GM12878 (cell line): ENCODE measurements at regions not wholly inside any gene's neighbourhood (a gene's known extent, or its start where the extent isn't known, plus 50 kb on each side); places are given as distances from the start of the nearest gene placed in this dataset.

Experiments
- ATF7 ChIP-seq: fragments of 450-650 bp; IDR thresholded peaks from 2 replicates; pipeline ENCODE4 v1.6.1; 2016; ENCODE audit warnings: low read depth, mild to moderate bottlenecking
- BMI1 ChIP-seq: fragments of 450-650 bp; IDR thresholded peaks from 2 replicates; pipeline ENCODE4 v1.6.1; 2016; ENCODE audit warnings: mild to moderate bottlenecking, moderate library complexity, borderline replicate concordance
- CBFB ChIP-seq: IDR thresholded peaks from 2 replicates; pipeline ENCODE4 v1.6.1; 2016; ENCODE audit warnings: antibody characterized with exemption, low read depth
- CEBPB ChIP-seq, 2 experiments: fragments of 150-350 bp in 1 of 2; IDR thresholded peaks; 2 replicates each; pipeline ENCODE4 v1.6.1; 2012 to 2014; ENCODE audit warnings: low read depth in 2 of 2, low read length in 2 of 2, borderline replicate concordance in 1 of 2, inconsistent platforms in 1 of 2
- E2F8 ChIP-seq: fragments of 450-650 bp; IDR thresholded peaks from 2 replicates; pipeline ENCODE4 v1.6.1; 2018; ENCODE audit warnings: mild to moderate bottlenecking, low read depth, moderate library complexity; ENCODE audit not compliant: partially characterized antibody
- EED ChIP-seq: sonication (generic); IDR thresholded peaks from 2 replicates; pipeline ENCODE4 v1.6.1; 2016; ENCODE audit warnings: antibody characterized with exemption, low read depth
- HCFC1 ChIP-seq: fragments of 150-350 bp; IDR thresholded peaks from 2 replicates; pipeline ENCODE4 v1.6.1; 2014; ENCODE audit warnings: low read length
- IKZF1 ChIP-seq: fragments of 450-650 bp; conservative IDR thresholded peaks from 2 replicates; pipeline ENCODE4 v1.6.1; 2017; ENCODE audit warnings: antibody characterized with exemption, mild to moderate bottlenecking
- IRF3 ChIP-seq: fragments of 450-650 bp; IDR thresholded peaks from 2 replicates; pipeline ENCODE4 v1.6.1; 2014; ENCODE audit warnings: mild to moderate bottlenecking
- NBN ChIP-seq: fragments of 450-650 bp; IDR thresholded peaks from 2 replicates; pipeline ENCODE4 v1.6.1; 2016
- NFIC ChIP-seq: IDR thresholded peaks from 2 replicates; pipeline ENCODE4 v1.6.1; 2012; ENCODE audit warnings: low read depth, mild to moderate bottlenecking, inconsistent platforms, low read length, moderate library complexity
- NFXL1 ChIP-seq: fragments of 450-650 bp; IDR thresholded peaks from 2 replicates; pipeline ENCODE4 v1.6.1; 2017; ENCODE audit warnings: antibody characterized with exemption, mild to moderate bottlenecking, borderline replicate concordance
- NR2C2 ChIP-seq: IDR thresholded peaks from 2 replicates; pipeline ENCODE4 v1.6.1; 2011; ENCODE audit warnings: borderline replicate concordance, low read depth; ENCODE audit not compliant: control insufficient read depth, insufficient read length
- NR2F1 ChIP-seq: fragments of 450-650 bp; conservative IDR thresholded peaks from 2 replicates; pipeline ENCODE4 v1.6.1; 2017; ENCODE audit warnings: mild to moderate bottlenecking
- NRF1 ChIP-seq: conservative IDR thresholded peaks from 2 replicates; pipeline ENCODE4 v1.6.1; 2011; ENCODE audit warnings: mild to moderate bottlenecking, low read depth, low read length, improper control_type of control experiment
- PAX5 ChIP-seq: IDR thresholded peaks from 2 replicates; pipeline ENCODE4 v1.6.1; 2011; ENCODE audit warnings: low read depth, low read length, borderline replicate concordance
- POLR2AphosphoS5 ChIP-seq: IDR thresholded peaks from 2 replicates; pipeline ENCODE4 v1.6.1; 2011; ENCODE audit warnings: mild to moderate bottlenecking, low read length, inconsistent platforms
- RBBP5 ChIP-seq: fragments of 200-600 bp; sonication (generic); conservative IDR thresholded peaks from 2 replicates; pipeline ENCODE4 v1.6.1; 2016
- SPI1 ChIP-seq: IDR thresholded peaks from 2 replicates; pipeline ENCODE4 v1.6.1; 2011; ENCODE audit warnings: low read depth, mild to moderate bottlenecking, low read length, moderate library complexity, borderline replicate concordance; ENCODE audit not compliant: insufficient read depth
- TARDBP ChIP-seq: IDR thresholded peaks from 2 replicates; pipeline ENCODE4 v1.6.1; 2016; ENCODE audit warnings: borderline replicate concordance
- ZBTB11 ChIP-seq: fragments of 450-650 bp; formaldehyde crosslinking; IDR thresholded peaks from 2 replicates; pipeline ENCODE4 v1.5.0; 2022; ENCODE audit warnings: mild to moderate bottlenecking, missing genetic modification characterization
- ZNF687 ChIP-seq: fragments of 450-650 bp; IDR thresholded peaks from 2 replicates; pipeline ENCODE4 v1.6.1; 2017; ENCODE audit warnings: mild to moderate bottlenecking, moderate library complexity
- ZSCAN29 ChIP-seq: fragments of 450-650 bp; IDR thresholded peaks from 2 replicates; pipeline ENCODE4 v1.6.1; 2017; ENCODE audit warnings: mild to moderate bottlenecking, moderate library complexity

- TF ChIP-seq NR2C2 (no peak), HCFC1 (no peak), TARDBP (no peak), POLR2AphosphoS5 (no peak), NR2F1 (no peak), EED (no peak), ZNF687 (peak; percentile 57), NRF1 (no peak), RBBP5 (no peak), IRF3 (no peak), PAX5 (no peak), ZBTB11 (CRISPR knock-in tag) (no peak), SPI1 (no peak), NFIC (peak; percentile 45; the same call in 1 of the 2 replicates), BMI1 (no peak), NBN (0 out of 2 replicates have a peak, but pooled peaks have one; percentile 43), ATF7 (peak; percentile 48; the same call in 1 of the 2 replicates), NFXL1 (no peak), E2F8 (no peak), CEBPB (IDR thresholded peaks at IDR 0.05; ENCODE audit: borderline replicate concordance in 1 of 2, low read depth in 2 of 2, low read length in 2 of 2) (no peak), IKZF1 (no peak), ZSCAN29 (no peak), CBFB (no peak)
Measured at GRCh38 chr14:71554323-71554722, 377.9 kb upstream of the RGS6 start (continued).
